ENCODE measurements at regions not wholly inside any gene's neighbourhood (a gene's known extent, or its start where the extent isn't known, plus 50 kb on each side); places are given as distances from the start of the nearest gene placed in this dataset.
"Not testable (repeated sequence)": the region's sequence is repeated elsewhere in the genome, so short reads cannot be mapped to it uniquely, and the experiment has no call there.

DNA sequence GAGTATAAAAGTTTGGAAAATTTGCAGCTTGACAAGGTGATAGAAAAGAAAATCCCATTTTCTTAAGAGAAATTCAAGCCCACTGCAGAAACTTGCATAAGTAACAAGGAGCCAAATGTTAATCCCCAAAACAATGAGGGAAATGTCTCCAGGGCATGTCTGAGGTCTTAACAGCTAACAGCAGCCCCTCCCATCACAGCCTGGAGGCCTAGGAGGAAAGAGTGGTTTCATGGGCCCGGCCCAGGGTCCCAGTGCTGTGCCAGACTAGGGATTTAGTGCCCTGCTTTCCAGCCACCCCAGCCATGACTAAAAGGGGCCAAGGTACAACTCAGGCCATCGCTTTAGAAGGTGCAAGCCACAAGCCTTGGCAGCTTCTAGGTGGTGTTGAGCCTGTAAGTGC, 123.7 kb upstream of the TRPC6 start:
- Histone ChIP-seq H2BK5ac (ENCODE audit: low read depth, low read length, poor library complexity) (no peak overlapping the region), H2AK5ac (ENCODE audit: low read length) (no peak overlapping the region), H4K91ac (ENCODE audit: low read depth, low read length) (no peak overlapping the region), H3K4me2 (ENCODE audit: low read length) (no peak overlapping the region), H4K8ac (ENCODE audit: low read depth, low read length) (no peak overlapping the region), H3K27me3 (ENCODE audit: insufficient read depth, low read length) (no peaks in the 10 kb centered on the region), H2BK120ac (ENCODE audit: insufficient read depth, low read length, poor library complexity) (no peak overlapping the region), H3K79me1 (ENCODE audit: low read length) (no peaks in the 10 kb centered on the region), H3K9me3 (ENCODE audit: insufficient read depth, low read depth, low read length) (no peaks in the 10 kb centered on the region), H3K18ac (ENCODE audit: low read length) (no peak overlapping the region), H3K36me3 (ENCODE audit: control insufficient read depth in 1 of 2, insufficient read depth in 2 of 2, low read length in 2 of 2) (no peaks in the 10 kb centered on the region), H3K4ac (ENCODE audit: low read depth, low read length) (no peak overlapping the region), H3K79me2 (ENCODE audit: control insufficient read depth, insufficient read depth, low read length, poor library complexity) (no peaks in the 10 kb centered on the region), H4K12ac (ENCODE audit: low read depth, low read length) (no peak overlapping the region), H2BK12ac (ENCODE audit: low read length) (no peak overlapping the region), H3K14ac (ENCODE audit: low read length) (no peak overlapping the region), H2AFZ (ENCODE audit: insufficient read depth, low read length, poor library complexity) (no peak overlapping the region), H3K9ac (ENCODE audit: low read length) (no peak overlapping the region), H3K4me3 (ENCODE audit: low read depth, low read length) (no peak overlapping the region), H3K4me1 (ENCODE audit: control insufficient read depth in 1 of 2, insufficient read depth in 2 of 2, low read length in 2 of 2) (no peaks in the 10 kb centered on the region), H3K27ac (ENCODE audit: low read depth, low read length) (no peak overlapping the region), H3K23ac (ENCODE audit: low read length) (no peak overlapping the region)
- peak; percentile 56 to 78 for DNase-seq
- no CpG with 5 or more reads among the region's 2 CpGs for WGBS (ENCODE audit: extremely low coverage, insufficient coverage, insufficient read length)

GRCh38 chr11:101706541-101706940, 122.7 kb upstream of the TRPC6 start:
- WGBS (ENCODE audit: extremely low coverage, insufficient coverage, insufficient read length), result no CpG with 5 or more reads among the region's 2 CpGs
- no peaks in the 10 kb centered on the region for H3K79me1 ChIP-seq (ENCODE audit: low read length)
- no peak overlapping the region for H3K4me3 ChIP-seq (ENCODE audit: low read depth, low read length)

DNA sequence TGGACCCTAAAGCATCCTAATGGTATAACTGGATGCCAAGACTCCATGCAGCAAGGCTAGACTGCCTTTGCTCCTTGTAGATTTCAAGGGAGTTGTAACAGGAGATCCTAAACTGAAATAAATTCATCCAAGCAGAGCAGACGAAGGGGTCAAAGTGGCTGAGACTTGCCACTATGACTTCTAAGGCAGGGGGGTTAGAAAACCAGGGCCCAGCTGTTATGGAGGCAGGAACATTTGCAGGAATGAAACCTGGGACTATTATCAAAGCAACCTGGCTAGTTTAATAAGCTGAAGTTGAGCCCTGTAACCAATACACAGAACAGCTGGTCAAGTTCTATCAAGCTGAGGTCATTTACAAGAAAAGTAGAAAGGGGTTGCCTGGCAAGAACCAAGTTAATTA, 122.2 kb upstream of the TRPC6 start:
- Histone ChIP-seq H3K4ac (ENCODE audit: low read depth, low read length) (no peak overlapping the region), H3K79me2 (ENCODE audit: control insufficient read depth, insufficient read depth, low read length, poor library complexity) (no peaks in the 10 kb centered on the region), H2BK12ac (ENCODE audit: low read length) (no peak overlapping the region), H3K36me3 (ENCODE audit: control insufficient read depth in 1 of 2, insufficient read depth in 2 of 2, low read length in 2 of 2) (no peaks in the 10 kb centered on the region), H3K27me3 (ENCODE audit: insufficient read depth, low read length) (no peaks in the 10 kb centered on the region), H2BK120ac (ENCODE audit: insufficient read depth, low read length, poor library complexity) (no peak overlapping the region), H2AK5ac (ENCODE audit: low read length) (no peak overlapping the region), H3K4me2 (ENCODE audit: low read length) (no peak overlapping the region), H3K18ac (ENCODE audit: low read length) (no peak overlapping the region), H3K14ac (ENCODE audit: low read length) (no peak overlapping the region), H3K23ac (ENCODE audit: low read length) (no peak overlapping the region), H4K91ac (ENCODE audit: low read depth, low read length) (no peak overlapping the region), H3K4me1 (ENCODE audit: control insufficient read depth in 1 of 2, insufficient read depth in 2 of 2, low read length in 2 of 2) (no peaks in the 10 kb centered on the region), H4K8ac (ENCODE audit: low read depth, low read length) (no peak overlapping the region), H3K4me3 (ENCODE audit: low read depth, low read length) (no peak overlapping the region), H3K9ac (ENCODE audit: low read length) (no peak overlapping the region), H2BK5ac (ENCODE audit: low read depth, low read length, poor library complexity) (no peak overlapping the region), H3K79me1 (ENCODE audit: low read length) (no peaks in the 10 kb centered on the region), H4K12ac (ENCODE audit: low read depth, low read length) (no peak overlapping the region), H3K9me3 (ENCODE audit: insufficient read depth, low read depth, low read length) (no peaks in the 10 kb centered on the region), H3K27ac (ENCODE audit: low read depth, low read length) (no peak overlapping the region), H2AFZ (ENCODE audit: insufficient read depth, low read length, poor library complexity) (no peak overlapping the region)
- peak in 1 of 2 donors; percentile 19 for DNase-seq
- no CpG with 5 or more reads among the region's 1 CpG for WGBS (ENCODE audit: extremely low coverage, insufficient coverage, insufficient read length)

More at GRCh38 chr11:101706541-101706940, 122.7 kb upstream of the TRPC6 start:
- peak in 1 of 2 donors; percentile 81 for DNase-seq
- Histone ChIP-seq H4K91ac (ENCODE audit: low read depth, low read length) (no peak overlapping the region), H3K4ac (ENCODE audit: low read depth, low read length) (no peak overlapping the region), H4K12ac (ENCODE audit: low read depth, low read length) (no peak overlapping the region), H3K4me1 (ENCODE audit: control insufficient read depth in 1 of 2, insufficient read depth in 2 of 2, low read length in 2 of 2) (no peaks in the 10 kb centered on the region), H2BK12ac (ENCODE audit: low read length) (no peak overlapping the region), H3K79me2 (ENCODE audit: control insufficient read depth, insufficient read depth, low read length, poor library complexity) (no peaks in the 10 kb centered on the region), H2AK5ac (ENCODE audit: low read length) (no peak overlapping the region), H2AFZ (ENCODE audit: insufficient read depth, low read length, poor library complexity) (no peak overlapping the region), H3K9ac (ENCODE audit: low read length) (no peak overlapping the region), H3K14ac (ENCODE audit: low read length) (no peak overlapping the region), H2BK5ac (ENCODE audit: low read depth, low read length, poor library complexity) (no peak overlapping the region), H4K8ac (ENCODE audit: low read depth, low read length) (no peak overlapping the region), H3K27ac (ENCODE audit: low read depth, low read length) (no peak overlapping the region), H3K18ac (ENCODE audit: low read length) (no peak overlapping the region), H3K23ac (ENCODE audit: low read length) (no peak overlapping the region), H3K36me3 (ENCODE audit: control insufficient read depth in 1 of 2, insufficient read depth in 2 of 2, low read length in 2 of 2) (no peaks in the 10 kb centered on the region), H3K9me3 (ENCODE audit: insufficient read depth, low read depth, low read length) (no peaks in the 10 kb centered on the region), H3K27me3 (ENCODE audit: insufficient read depth, low read length) (no peaks in the 10 kb centered on the region), H2BK120ac (ENCODE audit: insufficient read depth, low read length, poor library complexity) (no peak overlapping the region), H3K4me2 (ENCODE audit: low read length) (no peak overlapping the region)

GRCh38 chr11:101694869-101695268, 111.1 kb upstream of the TRPC6 start:
- H2BK12ac ChIP-seq (ENCODE audit: low read length); H3K9ac ChIP-seq (ENCODE audit: low read length); H3K79me2 ChIP-seq (ENCODE audit: control insufficient read depth, insufficient read depth, low read length, poor library complexity); H3K14ac ChIP-seq (ENCODE audit: low read length); H4K8ac ChIP-seq (ENCODE audit: low read depth, low read length); H3K23ac ChIP-seq (ENCODE audit: low read length); H4K91ac ChIP-seq (ENCODE audit: low read depth, low read length); H2BK5ac ChIP-seq (ENCODE audit: low read depth, low read length, poor library complexity); H2AK5ac ChIP-seq (ENCODE audit: low read length); H3K18ac ChIP-seq (ENCODE audit: low read length); H2BK120ac ChIP-seq (ENCODE audit: insufficient read depth, low read length, poor library complexity); H3K27me3 ChIP-seq (ENCODE audit: insufficient read depth, low read length); H3K4me2 ChIP-seq (ENCODE audit: low read length); H3K79me1 ChIP-seq (ENCODE audit: low read length); DNase-seq; H3K4me1 ChIP-seq (ENCODE audit: control insufficient read depth in 1 of 2, insufficient read depth in 2 of 2, low read length in 2 of 2); H3K27ac ChIP-seq (ENCODE audit: low read depth, low read length); H4K12ac ChIP-seq (ENCODE audit: low read depth, low read length); H3K36me3 ChIP-seq (ENCODE audit: control insufficient read depth in 1 of 2, insufficient read depth in 2 of 2, low read length in 2 of 2); H3K4me3 ChIP-seq (ENCODE audit: low read depth, low read length); H3K9me3 ChIP-seq (ENCODE audit: insufficient read depth, low read depth, low read length); H2AFZ ChIP-seq (ENCODE audit: insufficient read depth, low read length, poor library complexity); H3K4ac ChIP-seq (ENCODE audit: low read depth, low read length): not testable (repeated sequence)
- no CpG with 5 or more reads among the region's 3 CpGs for WGBS (ENCODE audit: extremely low coverage, insufficient coverage, insufficient read length)

All from trophoblast cell (in vitro differentiated cells and primary cell).